ENCODE measurements at regions not wholly inside any gene's neighbourhood (a gene's known extent, or its start where the extent isn't known, plus 50 kb on each side); places are given as distances from the start of the nearest gene placed in this dataset.
"Not testable (repeated sequence)": the region's sequence is repeated elsewhere in the genome, so short reads cannot be mapped to it uniquely, and the experiment has no call there.

GRCh38 chr11:106173291-106173690 is 95.8 kb downstream of the AASDHPPT start:
- FAIRE-seq = no peak

GRCh38 chr11:106174003-106174402 is 96.5 kb downstream of the AASDHPPT start:
- H3K4me3 ChIP-seq (ENCODE audit: insufficient read depth, low read depth, low read length); H3K9me3 Mint-ChIP-seq (ENCODE audit: unreplicated experiment); H3K36me3 Mint-ChIP-seq (ENCODE audit: low read depth, unreplicated experiment); H3K27me3 ChIP-seq (ENCODE audit: insufficient read depth, low read length); H3K36me3 ChIP-seq (ENCODE audit: insufficient read depth, low read length); H3K79me2 ChIP-seq (ENCODE audit: insufficient read depth, low read length); H3K4me1 Mint-ChIP-seq (ENCODE audit: low read depth, unreplicated experiment); H4K20me1 ChIP-seq (ENCODE audit: insufficient read depth, low read length); H3K9ac ChIP-seq (ENCODE audit: low read length); H3K4me3 Mint-ChIP-seq (ENCODE audit: unreplicated experiment); DNase-seq (ENCODE audit: low read depth); FAIRE-seq; H2AFZ ChIP-seq (ENCODE audit: low read depth, low read length); H3K27me3 Mint-ChIP-seq (ENCODE audit: low read depth, unreplicated experiment); H3K9me3 ChIP-seq (ENCODE audit: insufficient read depth, low read depth, low read length); H3K4me1 ChIP-seq (ENCODE audit: insufficient read depth, low read length); H3K4me2 ChIP-seq (ENCODE audit: low read length); H3K27ac ChIP-seq (ENCODE audit: low read depth, low read length): not testable (repeated sequence)
- H3K27ac Mint-ChIP-seq (ENCODE audit: unreplicated experiment) = peak overlapping the region; percentile 3

More at GRCh38 chr11:106173291-106173690, 95.8 kb downstream of the AASDHPPT start:
- TF ChIP-seq CTCF (IDR thresholded peaks at IDR 0.05; ENCODE audit: insufficient read depth, low read depth, low read length) = no peak
- no peak for TF ChIP-seq EZH2 (IDR thresholded peaks at IDR 0.05; ENCODE audit: insufficient read depth, low read length)
- Mint-ChIP-seq H3K9me3 (ENCODE audit: unreplicated experiment) (peaks cover 8% of the 10 kb centered on the region), H3K4me1 (ENCODE audit: low read depth, unreplicated experiment) (no peaks in the 10 kb centered on the region), H3K27ac (ENCODE audit: unreplicated experiment) (no peak overlapping the region), H3K4me3 (ENCODE audit: unreplicated experiment) (no peak overlapping the region), H3K27me3 (ENCODE audit: low read depth, unreplicated experiment) (no peaks in the 10 kb centered on the region), H3K36me3 (ENCODE audit: low read depth, unreplicated experiment) (no peaks in the 10 kb centered on the region)
- DNase-seq (ENCODE audit: low read depth) = no peak
- Histone ChIP-seq H3K36me3 (ENCODE audit: insufficient read depth, low read length) (no peaks in the 10 kb centered on the region), H3K79me2 (ENCODE audit: insufficient read depth, low read length) (no peaks in the 10 kb centered on the region), H3K4me2 (ENCODE audit: low read length) (no peak overlapping the region), H3K27ac (ENCODE audit: low read depth, low read length) (no peak overlapping the region), H3K27me3 (ENCODE audit: insufficient read depth, low read length) (no peaks in the 10 kb centered on the region), H3K4me1 (ENCODE audit: insufficient read depth, low read length) (no peaks in the 10 kb centered on the region), H3K9ac (ENCODE audit: low read length) (no peak overlapping the region), H3K9me3 (ENCODE audit: insufficient read depth, low read depth, low read length) (no peaks in the 10 kb centered on the region), H4K20me1 (ENCODE audit: insufficient read depth, low read length) (no peaks in the 10 kb centered on the region), H2AFZ (ENCODE audit: low read depth, low read length) (no peak overlapping the region), H3K4me3 (ENCODE audit: insufficient read depth, low read depth, low read length) (no peak overlapping the region)

- Histone ChIP-seq H3K9ac (ENCODE audit: low read length) (no peak overlapping the region), H3K79me2 (ENCODE audit: insufficient read depth, low read length) (no peaks in the 10 kb centered on the region), H3K9me3 (ENCODE audit: insufficient read depth, low read depth, low read length) (no peaks in the 10 kb centered on the region), H3K36me3 (ENCODE audit: insufficient read depth, low read length) (no peaks in the 10 kb centered on the region), H3K27ac (ENCODE audit: low read depth, low read length) (no peak overlapping the region), H3K4me3 (ENCODE audit: insufficient read depth, low read depth, low read length) (no peak overlapping the region), H3K27me3 (ENCODE audit: insufficient read depth, low read length) (no peaks in the 10 kb centered on the region), H3K4me2 (ENCODE audit: low read length) (no peak overlapping the region), H2AFZ (ENCODE audit: low read depth, low read length) (no peak overlapping the region), H4K20me1 (ENCODE audit: insufficient read depth, low read length) (no peaks in the 10 kb centered on the region), H3K4me1 (ENCODE audit: insufficient read depth, low read length) (no peaks in the 10 kb centered on the region)
- H3K4me3 Mint-ChIP-seq (ENCODE audit: unreplicated experiment) = no peak overlapping the region
- no peaks in the 10 kb centered on the region for H3K36me3 Mint-ChIP-seq (ENCODE audit: low read depth, unreplicated experiment)
- DNase-seq (ENCODE audit: low read depth) (no peak), FAIRE-seq (no peak)
- peaks cover 7% of the 10 kb centered on the region for H3K9me3 Mint-ChIP-seq (ENCODE audit: unreplicated experiment)
- TF ChIP-seq CTCF (IDR thresholded peaks at IDR 0.05; ENCODE audit: insufficient read depth, low read depth, low read length) = no peak
- TF ChIP-seq EZH2 (IDR thresholded peaks at IDR 0.05; ENCODE audit: insufficient read depth, low read length) = no peak
- no peaks in the 10 kb centered on the region for H3K4me1 Mint-ChIP-seq (ENCODE audit: low read depth, unreplicated experiment)
- H3K27me3 Mint-ChIP-seq (ENCODE audit: low read depth, unreplicated experiment) = no peaks in the 10 kb centered on the region
- H3K27ac Mint-ChIP-seq (ENCODE audit: unreplicated experiment) = no peak overlapping the region
Measured at GRCh38 chr11:106176817-106177216, 99.4 kb downstream of the AASDHPPT start.

All from astrocyte (in vitro differentiated cells and primary cell).